ENCODE measurements at regions not wholly inside any gene's neighbourhood (a gene's known extent, or its start where the extent isn't known, plus 50 kb on each side); places are given as distances from the start of the nearest gene placed in this dataset.

GRCh38 chr2:2787301-2787907 is 456.3 kb upstream of the MYT1L start:
- no peaks in the 10 kb centered on the region for H3K27me3 ChIP-seq
- no peaks in the 10 kb centered on the region for H3K4me1 ChIP-seq
- H3K9me3 ChIP-seq: no peaks in the 10 kb centered on the region
- WGBS (ENCODE audit: insufficient coverage, low coverage, low lambda C conversion rate, missing lambda C conversion rate): 51% methylated on average over 6 of the region's 19 CpGs
- H3K27ac ChIP-seq: no peak overlapping the region
- H3K4me3 ChIP-seq: no peak overlapping the region
- H3K36me3 ChIP-seq: no peaks in the 10 kb centered on the region
- DNase-seq: peak in 1 of 3 donors; percentile 33
- intact Hi-C loops (cut with DNase I): no loop called here
- no peak for TF ChIP-seq POLR2A (IDR thresholded peaks at IDR 0.05)
- TF ChIP-seq CTCF (IDR thresholded peaks at IDR 0.05): no peak
- ATAC-seq: no peak

- no peaks in the 10 kb centered on the region for H3K4me1 ChIP-seq
- no peak overlapping the region for H3K4me3 ChIP-seq
- no peak for ATAC-seq
- no peaks in the 10 kb centered on the region for H3K27me3 ChIP-seq
- H3K27ac ChIP-seq: no peak overlapping the region
- WGBS (ENCODE audit: insufficient coverage, low coverage, low lambda C conversion rate, missing lambda C conversion rate): 56% methylated on average over 3 of the region's 9 CpGs
- TF ChIP-seq CTCF (IDR thresholded peaks at IDR 0.05): no peak
- no peak for TF ChIP-seq POLR2A (IDR thresholded peaks at IDR 0.05)
- DNase-seq: no peak
- intact Hi-C loops (cut with DNase I): no loop called here
- no peaks in the 10 kb centered on the region for H3K9me3 ChIP-seq
- no peaks in the 10 kb centered on the region for H3K36me3 ChIP-seq
Observed at GRCh38 chr2:2782007-2782406, 450.9 kb upstream of the MYT1L start.

- no peak for ATAC-seq
- Histone ChIP-seq H3K27ac (no peak overlapping the region), H3K4me1 (no peaks in the 10 kb centered on the region), H3K36me3 (no peaks in the 10 kb centered on the region), H3K27me3 (no peaks in the 10 kb centered on the region), H3K4me3 (no peak overlapping the region), H3K9me3 (no peaks in the 10 kb centered on the region)
- intact Hi-C loops (cut with DNase I): no loop called here
- DNase-seq: no peak
- WGBS (ENCODE audit: insufficient coverage, low coverage, low lambda C conversion rate, missing lambda C conversion rate): 47% methylated on average over 3 of the region's 3 CpGs
- no peak for TF ChIP-seq CTCF (IDR thresholded peaks at IDR 0.05)
- TF ChIP-seq POLR2A (IDR thresholded peaks at IDR 0.05): no peak
Observed at GRCh38 chr2:2779727-2780126, 448.7 kb upstream of the MYT1L start.

GRCh38 chr2:2777876-2778275 is 446.8 kb upstream of the MYT1L start:
- ATAC-seq (no peak), DNase-seq (no peak)
- Histone ChIP-seq H3K27ac (no peak overlapping the region), H3K4me3 (no peak overlapping the region), H3K36me3 (no peaks in the 10 kb centered on the region), H3K4me1 (no peaks in the 10 kb centered on the region), H3K27me3 (no peaks in the 10 kb centered on the region), H3K9me3 (no peaks in the 10 kb centered on the region)
- TF ChIP-seq POLR2A (IDR thresholded peaks at IDR 0.05) (no peak), CTCF (IDR thresholded peaks at IDR 0.05) (no peak)
- intact Hi-C loops (cut with DNase I): no loop called here
- 80% methylated on average over 2 of the region's 2 CpGs for WGBS (ENCODE audit: insufficient coverage, low coverage, low lambda C conversion rate, missing lambda C conversion rate)

- ATAC-seq: no peak
- TF ChIP-seq POLR2A (IDR thresholded peaks at IDR 0.05) (no peak), CTCF (IDR thresholded peaks at IDR 0.05) (no peak)
Observed at GRCh38 chr2:2777213-2777612, 446.1 kb upstream of the MYT1L start.

More at GRCh38 chr2:2777213-2777612, 446.1 kb upstream of the MYT1L start:
- Histone ChIP-seq H3K36me3 (no peaks in the 10 kb centered on the region), H3K4me3 (no peak overlapping the region), H3K4me1 (no peaks in the 10 kb centered on the region), H3K27ac (no peak overlapping the region), H3K9me3 (no peaks in the 10 kb centered on the region), H3K27me3 (no peaks in the 10 kb centered on the region)
- no peak for DNase-seq
- 37% methylated on average over 2 of the region's 2 CpGs for WGBS (ENCODE audit: insufficient coverage, low coverage, low lambda C conversion rate, missing lambda C conversion rate)
- intact Hi-C loops (cut with DNase I): no loop called here

Data from right lobe of liver (tissue), 6 donors.